ENCODE measurements at regions not wholly inside any gene's neighbourhood (a gene's known extent, or its start where the extent isn't known, plus 50 kb on each side); places are given as distances from the start of the nearest gene placed in this dataset.

DNA sequence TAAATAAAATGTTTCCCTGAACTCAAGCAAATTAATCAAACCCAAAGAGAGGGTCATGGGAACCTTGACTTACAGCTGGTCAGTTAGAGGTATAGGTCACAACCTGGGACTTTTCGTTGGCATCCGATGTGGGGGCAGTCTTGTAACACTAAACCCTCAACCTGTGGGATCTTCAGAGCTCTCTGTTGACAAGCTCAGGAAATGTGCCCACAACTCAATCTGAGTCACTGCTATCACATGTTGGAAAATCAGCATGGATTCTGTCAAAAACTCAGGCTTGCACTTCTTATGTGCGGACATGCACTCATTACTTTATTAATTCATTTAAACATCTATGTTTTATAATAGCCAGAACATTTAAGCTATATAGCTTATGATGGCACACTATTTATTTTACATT is 424.6 kb upstream of the SORCS1 start:
- TF ChIP-seq, protein P1, sequence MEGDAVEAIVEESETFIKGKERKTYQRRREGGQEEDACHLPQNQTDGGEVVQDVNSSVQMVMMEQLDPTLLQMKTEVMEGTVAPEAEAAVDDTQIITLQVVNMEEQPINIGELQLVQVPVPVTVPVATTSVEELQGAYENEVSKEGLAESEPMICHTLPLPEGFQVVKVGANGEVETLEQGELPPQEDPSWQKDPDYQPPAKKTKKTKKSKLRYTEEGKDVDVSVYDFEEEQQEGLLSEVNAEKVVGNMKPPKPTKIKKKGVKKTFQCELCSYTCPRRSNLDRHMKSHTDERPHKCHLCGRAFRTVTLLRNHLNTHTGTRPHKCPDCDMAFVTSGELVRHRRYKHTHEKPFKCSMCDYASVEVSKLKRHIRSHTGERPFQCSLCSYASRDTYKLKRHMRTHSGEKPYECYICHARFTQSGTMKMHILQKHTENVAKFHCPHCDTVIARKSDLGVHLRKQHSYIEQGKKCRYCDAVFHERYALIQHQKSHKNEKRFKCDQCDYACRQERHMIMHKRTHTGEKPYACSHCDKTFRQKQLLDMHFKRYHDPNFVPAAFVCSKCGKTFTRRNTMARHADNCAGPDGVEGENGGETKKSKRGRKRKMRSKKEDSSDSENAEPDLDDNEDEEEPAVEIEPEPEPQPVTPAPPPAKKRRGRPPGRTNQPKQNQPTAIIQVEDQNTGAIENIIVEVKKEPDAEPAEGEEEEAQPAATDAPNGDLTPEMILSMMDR (IDR thresholded peaks at IDR 0.05): no peak
- no peak for TF ChIP-seq POLR2A (IDR thresholded peaks at IDR 0.05)

Measured in heart left ventricle (tissue), 13 donors.